C4-2B (cell line): ENCODE measurements at regions not wholly inside any gene's neighbourhood (a gene's known extent, or its start where the extent isn't known, plus 50 kb on each side); places are given as distances from the start of the nearest gene placed in this dataset.

Experiments
- H3K27ac ChIP-seq: fragments of 450-650 bp; 2 replicates; pipeline ENCODE4 v1.5.1; 2017
- ZFX ChIP-seq: fragments of 450-650 bp; IDR thresholded peaks from 2 replicates; pipeline ENCODE4 v1.6.1; 2017
- TF ChIP-seq, protein P1 (sequence below): fragments of 450-650 bp; conservative IDR thresholded peaks from 2 replicates; pipeline ENCODE4 v1.5.1; 2017; ENCODE audit warnings: mild to moderate bottlenecking

DNA sequence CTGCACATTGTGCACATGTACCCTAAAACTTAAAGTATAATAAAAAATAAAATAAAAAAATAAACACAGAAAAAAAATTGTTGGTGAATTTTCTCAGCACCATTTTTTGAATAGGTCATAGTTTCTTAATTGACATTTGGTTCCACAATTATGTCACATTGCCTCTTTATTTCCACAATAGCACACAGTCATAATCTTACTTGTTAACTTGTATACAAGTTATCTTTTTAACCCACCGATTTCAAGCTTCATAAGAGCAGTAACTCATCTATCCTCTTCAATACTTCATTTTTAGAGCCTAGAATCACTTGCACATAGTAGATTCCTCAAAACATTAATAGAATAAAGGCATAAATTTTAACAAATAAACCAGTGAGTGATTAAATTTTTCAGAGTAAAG lies 1425.1 kb upstream of the LRRTM3 start:
- no peak for TF ChIP-seq ZFX
- TF ChIP-seq, protein P1, sequence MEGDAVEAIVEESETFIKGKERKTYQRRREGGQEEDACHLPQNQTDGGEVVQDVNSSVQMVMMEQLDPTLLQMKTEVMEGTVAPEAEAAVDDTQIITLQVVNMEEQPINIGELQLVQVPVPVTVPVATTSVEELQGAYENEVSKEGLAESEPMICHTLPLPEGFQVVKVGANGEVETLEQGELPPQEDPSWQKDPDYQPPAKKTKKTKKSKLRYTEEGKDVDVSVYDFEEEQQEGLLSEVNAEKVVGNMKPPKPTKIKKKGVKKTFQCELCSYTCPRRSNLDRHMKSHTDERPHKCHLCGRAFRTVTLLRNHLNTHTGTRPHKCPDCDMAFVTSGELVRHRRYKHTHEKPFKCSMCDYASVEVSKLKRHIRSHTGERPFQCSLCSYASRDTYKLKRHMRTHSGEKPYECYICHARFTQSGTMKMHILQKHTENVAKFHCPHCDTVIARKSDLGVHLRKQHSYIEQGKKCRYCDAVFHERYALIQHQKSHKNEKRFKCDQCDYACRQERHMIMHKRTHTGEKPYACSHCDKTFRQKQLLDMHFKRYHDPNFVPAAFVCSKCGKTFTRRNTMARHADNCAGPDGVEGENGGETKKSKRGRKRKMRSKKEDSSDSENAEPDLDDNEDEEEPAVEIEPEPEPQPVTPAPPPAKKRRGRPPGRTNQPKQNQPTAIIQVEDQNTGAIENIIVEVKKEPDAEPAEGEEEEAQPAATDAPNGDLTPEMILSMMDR = no peak
- H3K27ac ChIP-seq = no peak overlapping the region

DNA sequence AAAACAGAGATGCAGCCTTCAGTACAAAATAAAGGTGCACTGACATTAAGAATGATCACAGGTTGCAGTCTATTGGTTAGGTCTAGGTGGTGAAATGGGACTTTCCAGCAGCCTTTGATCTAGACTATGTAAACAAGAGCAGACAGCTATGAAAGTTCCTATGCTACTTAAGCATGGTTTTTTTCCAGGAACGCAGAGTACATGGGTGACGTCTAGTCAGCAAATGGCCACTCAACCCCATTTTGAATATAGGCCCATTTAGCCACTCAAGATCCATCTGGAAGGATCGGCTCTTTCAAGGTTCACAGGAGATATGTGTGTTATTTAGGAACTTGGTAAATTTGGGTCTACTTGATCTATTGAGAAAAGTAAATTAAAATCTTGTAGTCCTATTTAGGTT lies 1424.6 kb upstream of the LRRTM3 start:
- no peak overlapping the region for H3K27ac ChIP-seq
- no peak for TF ChIP-seq ZFX
- TF ChIP-seq, protein P1 = no peak

DNA sequence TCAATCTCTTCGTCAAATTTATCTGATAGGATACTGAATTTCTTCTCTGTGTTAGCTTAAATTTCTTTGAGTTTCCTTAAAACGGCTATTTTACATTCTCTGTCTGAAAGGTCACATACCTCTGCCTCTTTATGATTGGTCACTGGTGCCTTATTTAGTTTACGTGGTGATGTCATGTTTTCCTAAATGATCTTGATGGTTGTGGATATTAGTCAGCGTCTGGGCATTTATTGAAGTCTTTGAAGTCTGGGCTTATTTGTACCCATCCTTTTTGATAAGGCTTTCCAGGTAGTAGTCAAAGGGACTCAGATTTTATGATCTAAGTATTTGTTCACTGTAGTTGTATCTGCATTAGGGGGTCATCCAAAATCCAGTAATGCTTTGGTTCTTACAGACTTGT lies 1407.5 kb upstream of the LRRTM3 start:
- no peak overlapping the region for H3K27ac ChIP-seq
- TF ChIP-seq, protein P1 = no peak
- no peak for TF ChIP-seq ZFX

DNA sequence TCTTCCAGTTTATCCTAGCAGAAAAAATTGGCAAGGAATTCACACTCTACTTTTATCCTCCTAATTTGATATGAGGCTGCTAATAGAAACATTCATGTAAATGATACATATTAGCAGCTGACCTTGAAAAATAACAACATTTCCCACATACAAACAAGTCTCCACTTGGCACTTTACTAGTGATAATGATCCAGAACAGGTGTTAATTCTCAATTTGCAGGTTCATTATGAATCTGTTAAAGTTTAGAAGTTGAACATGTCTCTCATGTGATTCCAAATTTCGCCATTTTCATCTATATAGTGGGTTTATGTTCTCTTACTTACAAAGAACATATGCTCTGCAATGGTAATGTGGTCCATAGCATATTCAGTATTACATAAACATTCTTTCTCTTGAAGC lies 1396.8 kb upstream of the LRRTM3 start:
- TF ChIP-seq, protein P1 = no peak
- TF ChIP-seq ZFX = no peak
- no peak overlapping the region for H3K27ac ChIP-seq

DNA sequence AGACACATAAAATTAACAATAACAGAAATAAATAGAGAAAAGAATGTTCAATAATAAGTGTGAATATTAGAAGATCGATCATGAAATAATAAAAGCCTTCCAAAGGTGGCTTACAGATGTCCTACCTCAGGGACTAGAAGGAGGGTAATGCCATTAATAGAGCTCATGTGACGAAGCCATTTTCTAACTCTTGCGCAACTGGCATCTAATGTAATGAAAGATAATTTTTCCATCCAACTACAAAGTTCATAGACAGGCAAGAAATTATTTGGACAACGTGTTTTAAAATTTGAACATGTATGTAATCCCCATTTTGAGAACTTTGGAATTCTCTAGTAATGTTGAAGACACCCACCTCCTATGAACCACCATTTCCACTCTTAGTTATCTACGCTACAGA lies 1394.3 kb upstream of the LRRTM3 start:
- TF ChIP-seq, protein P1 = no peak
- no peak for TF ChIP-seq ZFX
- H3K27ac ChIP-seq = no peak overlapping the region

DNA sequence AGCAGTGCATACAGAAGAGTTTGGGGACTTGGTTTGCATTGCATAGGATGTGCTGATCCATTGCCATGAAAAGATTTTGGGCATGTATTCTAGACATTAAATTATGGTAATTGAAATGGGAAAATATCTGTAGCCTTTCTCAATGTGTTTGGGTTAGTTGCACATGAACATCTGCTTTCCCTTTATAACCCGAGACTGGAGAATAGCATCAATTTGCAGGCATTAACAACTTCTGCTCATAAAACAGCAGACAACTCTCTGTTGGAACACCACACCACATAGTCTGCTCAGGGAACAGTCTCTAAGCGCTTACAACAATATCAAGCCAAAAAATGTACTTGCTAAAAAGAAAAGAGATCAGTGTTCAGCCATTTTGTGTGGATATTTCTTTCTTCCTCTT lies 1391.1 kb upstream of the LRRTM3 start:
- H3K27ac ChIP-seq = no peak overlapping the region
- TF ChIP-seq ZFX = no peak
- TF ChIP-seq, protein P1 = no peak

DNA sequence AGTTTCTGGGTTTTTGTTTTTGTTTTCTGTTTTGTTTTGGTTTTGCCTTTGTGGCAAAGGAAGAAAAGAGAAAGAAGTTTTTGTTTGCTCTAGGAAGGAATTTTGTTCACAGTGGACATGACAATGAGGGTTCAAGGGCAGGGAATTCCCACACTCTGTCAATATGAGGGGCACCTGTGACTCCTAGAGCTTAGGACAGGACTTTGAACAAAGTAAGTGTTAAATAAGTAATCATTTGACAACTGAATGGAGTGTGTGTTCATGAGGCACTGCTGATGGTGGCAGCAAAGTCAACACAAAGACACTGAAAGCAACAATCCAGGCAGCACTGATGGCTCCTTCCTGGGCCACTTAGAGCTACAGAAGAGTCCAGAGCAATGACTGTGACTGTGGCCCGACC lies 1381.1 kb upstream of the LRRTM3 start:
- TF ChIP-seq ZFX = no peak
- TF ChIP-seq, protein P1 = no peak
- no peak overlapping the region for H3K27ac ChIP-seq
